AG04450 (cell line): ENCODE measurements at regions not wholly inside any gene's neighbourhood (a gene's known extent, or its start where the extent isn't known, plus 50 kb on each side); places are given as distances from the start of the nearest gene placed in this dataset.

Experiments
- CTCF ChIA-PET: fragments of 300-600, 350-600 bp; formaldehyde crosslinking; extraction: SDS; loops from one replicate; lab custom pipeline; 2022; ENCODE audit warnings: antibody characterized with exemption, inconsistent platforms; lab: Charles Lee
- POLR2A ChIA-PET: fragments of 350-600 bp; formaldehyde crosslinking; extraction: SDS; loops from one replicate; lab custom pipeline; 2021; ENCODE audit warnings: antibody characterized with exemption, inconsistent platforms; lab: Yijun Ruan, JAX
- DNase-seq: peaks from one replicate; pipeline ENCODE4 v3.0.0-alpha.2; 2011; ENCODE audit warnings: low read depth, low spot score
- H3K27ac ChIP-seq: one replicate; pipeline ENCODE4 v1.5.1; 2012; ENCODE audit warnings: low read depth, low read length, control low read depth
- H3K27me3 ChIP-seq: one replicate; pipeline ENCODE4 v1.6.0; 2012; ENCODE audit warnings: low read length; ENCODE audit not compliant: control insufficient read depth, insufficient read depth
- H3K4me3 ChIP-seq: 2 replicates; pipeline ENCODE4 v1.5.1; 2011; ENCODE audit warnings: mild to moderate bottlenecking, low read depth, low read length, control low read depth
- H3K9me3 ChIP-seq: 2 replicates; pipeline ENCODE4 v1.5.1; 2012; ENCODE audit warnings: low read length; ENCODE audit not compliant: control insufficient read depth, insufficient read depth
- CTCF ChIP-seq: IDR thresholded peaks from 2 replicates; pipeline ENCODE4 v1.5.1; 2011; ENCODE audit warnings: low read depth, low read length, control low read depth, inconsistent platforms

- no peak for TF ChIP-seq CTCF
- Histone ChIP-seq H3K4me3 (no peak overlapping the region), H3K27ac (no peak overlapping the region), H3K9me3 (peaks cover 3% of the 10 kb centered on the region; the same call in 1 of the 2 replicates), H3K27me3 (no peaks in the 10 kb centered on the region)
- DNase-seq: no peak
- CTCF ChIA-PET: no interaction called here
- POLR2A ChIA-PET: no interaction called here
These were observed 313.6 kb upstream of the SULF2 start for GRCh38 chr20:48098866-48099265.

GRCh38 chr20:48098099-48098498 lies 312.8 kb upstream of the SULF2 start:
- no peak for TF ChIP-seq CTCF
- no peaks in the 10 kb centered on the region for H3K27me3 ChIP-seq
- DNase-seq: no peak
- no peak overlapping the region for H3K4me3 ChIP-seq
- ChIA-PET POLR2A (no interaction called here), CTCF (no interaction called here)
- no peak overlapping the region for H3K27ac ChIP-seq
- peaks cover 3% of the 10 kb centered on the region; the same call in 1 of the 2 replicates for H3K9me3 ChIP-seq

- Histone ChIP-seq H3K27me3 (no peaks in the 10 kb centered on the region), H3K27ac (no peak overlapping the region), H3K4me3 (no peak overlapping the region), H3K9me3 (peaks cover 3% of the 10 kb centered on the region; the same call in 1 of the 2 replicates)
- TF ChIP-seq CTCF: no peak
- CTCF ChIA-PET: no interaction called here
- POLR2A ChIA-PET: no interaction called here
- DNase-seq: no peak
These were observed 311.9 kb upstream of the SULF2 start for GRCh38 chr20:48096957-48097890.

GRCh38 chr20:48096212-48096875 lies 311.1 kb upstream of the SULF2 start:
- Histone ChIP-seq H3K27ac (no peak overlapping the region), H3K9me3 (peaks cover 3% of the 10 kb centered on the region; the same call in 1 of the 2 replicates), H3K4me3 (no peak overlapping the region), H3K27me3 (no peaks in the 10 kb centered on the region)
- no peak for TF ChIP-seq CTCF
- DNase-seq: no peak
- CTCF ChIA-PET: no interaction called here
- POLR2A ChIA-PET: no interaction called here

- no peaks in the 10 kb centered on the region for H3K27me3 ChIP-seq
- peaks cover 3% of the 10 kb centered on the region; the same call in 1 of the 2 replicates for H3K9me3 ChIP-seq
- TF ChIP-seq CTCF: no peak
- CTCF ChIA-PET: no interaction called here
- no peak overlapping the region for H3K4me3 ChIP-seq
- POLR2A ChIA-PET: no interaction called here
- no peak overlapping the region for H3K27ac ChIP-seq
- DNase-seq: no peak
These were observed 309.7 kb upstream of the SULF2 start for GRCh38 chr20:48094944-48095343.
